DMS153 (cell line): ENCODE measurements at regions not wholly inside any gene's neighbourhood (a gene's known extent, or its start where the extent isn't known, plus 50 kb on each side); places are given as distances from the start of the nearest gene placed in this dataset.

Experiments
- DNase-seq: peaks from one replicate; lab custom pipeline; 2025; lab: John Stamatoyannopoulos, UW

DNA sequence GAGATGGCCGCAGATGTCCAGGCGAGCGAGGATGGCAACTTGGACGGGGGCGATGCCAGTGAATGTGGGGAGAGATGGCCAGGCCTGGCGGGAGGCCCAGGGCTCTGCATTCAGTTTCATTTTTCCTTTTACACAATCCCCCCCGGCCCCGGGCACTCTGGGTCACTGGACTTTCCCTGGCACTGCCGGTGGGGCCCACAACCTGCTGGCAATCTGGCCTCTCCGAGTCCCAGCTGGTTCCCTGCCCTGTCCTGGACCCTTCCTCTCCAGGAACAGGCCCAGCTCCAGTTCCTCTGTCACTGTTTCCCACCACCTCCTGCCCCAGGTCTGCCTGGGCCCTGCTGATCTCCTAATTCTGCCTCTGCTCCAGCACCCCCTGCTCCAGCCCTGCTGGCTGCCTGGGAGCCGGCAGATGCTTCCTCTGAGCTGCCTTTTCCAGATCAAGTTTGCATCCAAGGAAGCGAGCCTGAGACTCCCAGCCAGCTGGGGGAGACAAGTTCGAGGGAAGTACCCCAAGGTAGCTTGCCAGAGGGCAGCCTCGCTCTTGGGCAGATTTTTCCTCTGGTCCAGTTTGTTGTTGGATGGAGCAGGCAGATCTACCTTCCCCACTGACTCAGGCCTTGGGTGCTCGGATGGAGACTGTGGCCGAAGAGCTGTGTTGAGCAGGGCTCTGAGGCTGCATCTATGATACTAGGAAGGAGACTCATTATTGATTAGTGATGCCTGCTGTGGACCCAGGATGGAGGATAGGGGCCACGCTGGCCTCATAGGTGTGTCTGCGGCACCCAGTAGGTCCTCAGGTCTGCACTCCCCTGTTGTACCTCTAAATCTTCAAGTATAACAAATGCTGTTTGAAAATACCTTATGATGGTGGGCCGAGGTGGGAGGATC, 83.2 kb downstream of the CEBPB start:
- DNase-seq, result no peak

DNA sequence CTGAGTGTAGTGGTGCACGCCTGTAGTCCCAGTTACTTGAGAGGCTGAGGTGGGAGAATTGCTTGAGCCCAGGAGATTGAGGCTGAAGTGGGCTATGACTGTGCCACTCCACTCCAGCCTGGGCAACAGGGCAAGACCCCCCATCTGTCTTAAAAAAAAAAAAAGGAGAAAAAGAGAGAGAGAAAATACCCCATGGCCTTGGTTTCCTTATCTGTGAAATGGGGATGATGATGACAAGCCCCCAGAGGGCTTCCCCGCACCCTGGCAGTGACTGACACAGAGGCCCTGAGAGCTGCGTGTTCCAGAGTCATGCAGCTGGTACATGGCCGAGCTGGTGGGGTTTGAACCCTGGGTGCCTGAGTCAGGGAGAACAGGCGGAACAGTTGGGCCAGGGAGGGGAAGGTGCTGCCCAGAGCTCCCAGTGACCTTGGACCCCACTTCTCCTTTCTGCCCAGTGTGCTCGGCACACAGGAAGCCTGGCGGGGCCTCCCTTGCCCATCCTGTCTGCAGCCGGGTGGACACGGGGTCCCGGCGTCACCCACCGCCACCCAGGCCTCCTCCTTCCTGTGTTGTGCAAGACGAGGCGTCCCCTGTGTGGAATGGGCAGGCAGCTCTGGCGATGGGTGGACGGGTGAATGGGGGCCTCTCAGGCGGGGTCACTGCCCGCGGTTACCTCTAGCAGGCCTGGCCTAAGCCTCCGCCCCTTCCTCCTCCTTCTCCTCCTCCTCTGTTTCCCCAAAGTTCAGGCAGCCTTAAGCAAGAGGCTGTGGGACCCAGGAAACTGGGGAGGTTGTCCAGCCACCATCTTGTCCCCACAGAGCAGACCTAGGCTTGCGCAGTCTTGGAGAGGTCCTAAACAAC, 84.2 kb downstream of the CEBPB start:
- no peak for DNase-seq

DNA sequence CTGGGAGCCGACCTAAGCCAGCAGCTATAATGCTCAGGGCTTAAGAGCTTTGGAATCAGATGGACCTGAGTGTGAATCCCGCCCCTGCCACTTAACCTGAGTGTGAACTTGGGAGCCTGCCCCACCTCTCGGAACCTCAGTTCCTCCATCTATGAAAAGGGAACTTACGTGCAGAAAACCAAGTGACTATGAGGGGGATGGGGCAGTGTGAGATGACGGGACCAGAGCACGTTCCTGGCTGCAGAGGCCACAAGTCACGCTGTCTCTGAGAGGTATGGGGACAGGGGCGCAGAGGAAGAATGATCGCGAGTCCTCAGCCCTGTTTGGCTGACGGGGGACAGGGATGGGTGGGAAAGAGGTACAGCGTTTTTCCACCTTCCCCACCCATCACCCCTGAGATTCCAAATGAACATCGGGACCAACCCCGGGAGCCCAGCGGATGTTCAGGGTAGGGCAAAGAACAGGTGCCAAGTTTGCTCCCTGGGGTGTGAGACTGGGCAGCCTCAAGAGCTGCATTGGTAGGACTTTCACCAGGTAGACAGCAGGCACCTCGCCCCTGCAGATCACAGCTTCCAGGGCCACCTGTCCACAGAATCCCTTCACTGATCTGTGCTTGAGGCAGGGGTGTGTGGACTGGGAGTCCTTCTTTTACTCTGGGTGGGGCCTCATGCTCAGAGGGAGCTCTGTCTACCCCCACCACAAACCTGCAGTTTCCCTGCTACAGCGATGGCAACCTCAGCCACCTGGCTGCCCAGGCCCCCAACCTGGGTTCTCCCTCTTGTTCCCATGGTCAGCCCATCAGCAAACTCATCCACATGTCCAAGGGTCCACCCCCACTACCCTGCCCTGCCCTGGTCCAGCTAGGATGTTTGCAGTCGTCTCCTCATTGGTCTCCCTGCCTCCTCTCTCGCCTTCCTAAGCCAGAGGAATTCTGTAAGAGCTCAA, 85.8 kb downstream of the CEBPB start:
- DNase-seq, result no peak

DNA sequence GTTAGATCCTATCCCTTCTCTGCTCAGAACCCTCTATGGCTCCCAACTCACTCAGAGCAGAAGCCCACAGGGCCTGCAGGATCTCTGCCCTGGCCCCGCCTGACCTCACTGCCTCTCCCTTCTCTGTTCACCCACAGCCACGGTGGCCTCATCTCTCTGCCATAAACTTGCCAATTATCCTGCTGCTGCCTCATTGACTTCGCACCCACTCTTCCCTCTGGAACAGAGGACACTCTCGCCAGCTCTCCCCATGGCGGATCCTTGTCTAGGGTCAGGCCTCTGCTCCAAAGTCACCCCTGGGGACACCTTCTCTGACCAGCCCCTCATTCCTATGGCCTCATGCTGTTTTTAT, 86.4 kb downstream of the CEBPB start:
- DNase-seq, result no peak

DNA sequence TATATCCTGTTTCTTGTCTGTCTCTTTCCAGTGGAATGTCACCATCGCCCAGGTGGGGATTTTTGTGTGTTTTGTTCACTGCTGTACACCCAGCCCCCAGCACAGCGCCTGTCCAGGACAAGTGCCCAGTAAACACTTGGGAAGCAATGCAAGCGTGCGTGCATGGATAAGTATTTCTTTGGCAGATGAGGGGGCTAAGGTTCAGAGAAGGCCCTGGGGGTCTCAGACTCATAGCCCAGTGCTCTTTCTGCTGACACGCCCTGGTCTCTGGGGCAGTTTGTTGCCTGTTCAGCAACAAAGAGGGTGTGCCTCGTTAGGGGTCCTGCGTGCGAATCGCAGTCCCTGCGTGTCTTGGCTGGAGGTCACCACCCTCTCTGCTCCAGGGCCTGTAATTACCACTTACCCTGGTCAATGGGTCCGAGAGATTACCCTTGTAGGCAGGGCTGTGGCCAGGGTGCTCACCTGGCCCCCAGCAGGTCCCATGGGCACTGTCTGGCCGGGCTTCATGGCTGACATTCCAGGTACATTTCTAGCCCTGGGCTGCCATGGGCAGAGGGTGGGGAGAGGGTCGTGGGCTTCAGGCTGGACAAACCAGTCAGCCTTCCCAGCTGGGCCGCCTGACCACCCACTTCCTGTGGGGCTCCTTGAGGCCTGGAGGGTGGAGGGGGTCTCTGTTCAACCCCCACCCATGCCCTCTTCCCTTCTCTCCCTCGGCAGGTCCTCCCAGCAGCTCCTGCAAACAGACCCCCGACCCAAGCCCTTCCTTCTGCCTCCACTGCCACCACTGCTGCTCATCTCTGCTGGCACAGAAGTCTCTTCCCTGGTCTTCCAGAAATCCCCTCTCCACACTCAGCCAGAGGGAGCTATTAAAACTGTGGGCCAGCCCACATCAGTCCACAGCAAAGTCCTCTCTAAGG, 87.1 kb downstream of the CEBPB start:
- no peak for DNase-seq

DNA sequence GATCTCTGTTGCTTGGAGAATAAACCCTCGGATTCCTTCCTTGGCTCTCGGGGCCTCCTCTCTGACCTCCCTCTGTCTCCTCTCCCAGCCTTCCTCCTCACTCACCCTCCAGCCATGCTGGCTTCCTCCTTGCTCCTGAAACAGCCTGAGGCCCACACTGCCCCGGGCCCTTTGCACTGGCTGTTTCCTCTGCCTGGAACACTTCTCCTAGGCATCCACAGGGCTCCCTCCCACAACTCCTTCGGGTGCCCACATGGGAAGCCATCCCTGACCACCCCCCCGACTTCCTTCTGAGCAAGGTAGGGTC, 87.7 kb downstream of the CEBPB start:
- DNase-seq, result no peak

DNA sequence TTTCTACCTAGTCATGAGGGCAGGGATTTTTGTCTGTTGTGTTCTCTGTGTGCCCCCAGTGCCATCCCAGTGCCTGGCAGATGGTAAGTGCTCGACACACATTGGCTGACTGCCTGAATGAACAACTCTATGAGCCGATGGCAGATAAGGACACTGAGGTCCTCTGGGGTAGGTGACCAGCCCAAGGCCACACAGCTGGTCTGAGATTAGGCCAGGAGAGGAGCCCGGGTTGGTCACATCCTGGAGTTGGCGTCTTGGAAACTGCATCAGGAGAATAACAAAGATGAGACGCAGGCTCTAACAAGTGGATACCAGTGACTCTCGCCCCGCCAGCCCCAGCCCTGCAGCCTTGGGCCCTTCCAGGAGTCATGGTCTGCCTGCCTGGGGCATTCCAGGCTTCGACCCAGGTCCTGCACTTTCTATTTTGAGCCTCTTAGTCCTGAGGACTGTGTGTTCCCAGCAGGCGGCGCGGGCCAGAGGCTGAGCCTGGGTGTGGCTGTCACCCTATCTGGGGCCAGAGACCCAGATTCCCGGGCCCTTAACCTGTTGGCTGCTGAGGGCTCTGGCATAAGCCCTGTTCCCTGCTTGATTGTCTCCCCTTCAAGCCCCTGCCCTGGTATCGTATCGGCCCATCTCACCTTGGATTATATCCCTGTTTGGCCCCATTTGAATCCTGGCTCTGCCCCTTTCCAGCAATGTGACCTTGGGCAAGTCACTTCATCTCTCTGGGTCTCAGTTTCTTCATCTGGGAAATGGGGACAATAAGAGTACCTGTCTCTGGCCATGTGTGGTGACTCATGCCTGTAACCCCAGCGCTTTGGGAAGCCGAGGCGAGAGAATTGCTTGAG, 88.3 kb downstream of the CEBPB start:
- no peak for DNase-seq

DNA sequence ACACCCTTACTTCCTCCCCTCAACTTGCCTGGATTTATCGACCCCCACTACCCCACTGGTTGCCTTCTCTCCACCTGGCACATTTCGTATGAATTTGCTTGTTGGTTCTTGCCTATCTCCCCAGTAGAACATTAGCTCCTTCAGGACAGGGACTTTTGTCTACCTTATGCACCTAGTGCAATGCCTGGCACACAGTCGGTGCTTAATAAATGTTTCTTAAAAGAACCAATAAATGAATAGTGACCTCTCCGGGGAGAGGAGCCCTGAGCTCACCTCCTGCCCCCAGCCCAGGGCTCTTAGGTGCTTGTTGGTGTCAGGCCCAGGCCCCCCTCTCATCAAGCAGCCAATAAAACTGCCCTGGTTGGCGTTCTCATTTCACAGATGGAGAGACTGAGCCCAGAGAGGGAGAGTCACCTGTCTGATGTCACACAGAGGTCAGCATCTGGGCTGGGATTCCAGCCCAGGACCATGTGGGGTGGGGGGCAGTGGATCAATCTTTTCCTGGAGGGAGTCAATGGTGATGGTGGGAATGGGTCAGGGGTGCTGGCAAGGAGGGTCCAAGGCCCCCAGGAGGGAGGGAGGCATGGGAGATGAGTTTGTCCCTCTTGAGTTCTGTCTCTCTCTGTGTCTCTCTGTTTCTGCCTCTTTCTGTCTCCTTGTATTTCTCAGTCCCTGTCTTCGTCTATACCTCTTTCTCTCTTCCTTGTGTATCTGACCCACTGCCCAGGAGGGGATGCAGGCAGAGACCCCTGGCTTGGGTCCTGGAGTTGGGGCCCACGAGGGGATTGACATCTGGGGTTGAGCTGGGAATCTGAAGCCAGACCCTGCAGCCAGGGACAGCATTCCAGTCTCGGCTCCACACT, 89.6 kb downstream of the CEBPB start:
- no peak for DNase-seq

DNA sequence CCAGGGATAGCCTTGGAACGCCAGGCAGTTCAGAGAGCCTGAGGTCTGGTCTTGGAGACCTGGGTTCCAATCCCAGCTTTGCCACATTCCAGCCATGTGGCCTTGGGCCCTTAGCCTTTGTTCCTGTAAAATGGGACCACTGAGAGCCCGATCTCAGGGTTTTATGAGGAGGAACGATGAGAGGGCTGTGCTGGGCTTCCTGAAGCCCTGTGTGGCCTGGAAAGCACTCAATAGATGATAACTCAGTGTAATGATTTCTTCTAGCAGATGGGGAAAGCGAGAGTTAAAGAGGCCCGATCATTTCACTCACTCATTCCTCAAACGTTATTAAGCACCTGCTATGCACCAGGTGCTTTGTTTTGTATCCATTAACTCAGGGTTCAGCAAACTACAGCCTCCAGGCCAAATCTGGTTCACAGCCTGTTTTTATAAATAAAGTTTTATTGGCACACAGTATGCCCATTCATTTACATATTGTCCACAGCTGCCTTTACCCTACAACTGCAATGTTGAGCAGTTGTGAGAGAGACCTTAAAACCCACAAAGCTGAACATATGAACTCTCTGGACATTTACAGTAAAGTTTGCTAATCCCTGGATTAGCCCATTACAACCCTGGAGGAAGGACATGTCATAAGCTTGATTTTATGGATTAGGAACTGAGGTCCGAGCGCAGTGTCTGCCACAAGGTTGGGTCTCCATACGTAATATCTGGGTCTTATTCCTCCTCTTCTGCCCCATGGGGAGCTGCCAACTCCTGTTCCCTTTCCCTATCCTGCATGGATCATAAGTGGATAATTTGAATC, 90.4 kb downstream of the CEBPB start:
- DNase-seq, result no peak

DNA sequence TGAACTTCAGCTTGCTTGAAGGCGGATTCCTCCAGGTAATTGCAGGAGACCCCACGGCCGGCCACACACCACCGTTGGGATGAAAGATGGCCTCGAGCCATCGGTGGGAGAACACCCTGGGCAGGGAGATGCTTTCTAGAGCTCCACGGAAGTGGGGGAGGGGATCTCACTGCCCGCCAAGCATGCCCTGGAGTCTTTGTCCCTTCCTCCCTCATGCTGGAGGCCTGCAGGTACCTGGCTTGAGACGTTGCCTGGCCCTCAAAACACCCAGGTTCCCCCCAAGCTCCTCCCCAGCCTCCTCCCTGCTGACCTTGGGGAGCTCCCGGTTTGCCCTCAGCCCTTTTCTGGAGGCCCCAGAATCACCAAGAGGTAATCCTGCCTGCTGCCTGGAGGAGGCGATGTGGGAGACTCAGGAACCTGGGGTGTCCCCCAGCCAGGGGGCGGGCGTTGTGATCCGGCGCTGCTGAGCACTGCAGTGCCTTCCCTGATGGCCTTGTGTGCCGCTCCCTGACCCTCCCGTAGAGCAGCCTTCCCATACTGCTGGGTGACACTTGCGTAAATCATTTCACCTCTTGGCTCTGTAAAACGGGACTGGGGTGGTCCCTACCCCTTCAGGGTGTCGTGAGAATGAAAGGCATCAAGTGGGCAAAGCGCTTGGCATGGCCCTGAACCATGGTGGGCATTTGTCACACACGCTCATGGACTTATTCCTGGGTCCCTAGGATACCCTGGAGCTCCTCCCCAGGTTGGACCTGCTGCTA, 91.4 kb downstream of the CEBPB start:
- DNase-seq, result no peak

DNA sequence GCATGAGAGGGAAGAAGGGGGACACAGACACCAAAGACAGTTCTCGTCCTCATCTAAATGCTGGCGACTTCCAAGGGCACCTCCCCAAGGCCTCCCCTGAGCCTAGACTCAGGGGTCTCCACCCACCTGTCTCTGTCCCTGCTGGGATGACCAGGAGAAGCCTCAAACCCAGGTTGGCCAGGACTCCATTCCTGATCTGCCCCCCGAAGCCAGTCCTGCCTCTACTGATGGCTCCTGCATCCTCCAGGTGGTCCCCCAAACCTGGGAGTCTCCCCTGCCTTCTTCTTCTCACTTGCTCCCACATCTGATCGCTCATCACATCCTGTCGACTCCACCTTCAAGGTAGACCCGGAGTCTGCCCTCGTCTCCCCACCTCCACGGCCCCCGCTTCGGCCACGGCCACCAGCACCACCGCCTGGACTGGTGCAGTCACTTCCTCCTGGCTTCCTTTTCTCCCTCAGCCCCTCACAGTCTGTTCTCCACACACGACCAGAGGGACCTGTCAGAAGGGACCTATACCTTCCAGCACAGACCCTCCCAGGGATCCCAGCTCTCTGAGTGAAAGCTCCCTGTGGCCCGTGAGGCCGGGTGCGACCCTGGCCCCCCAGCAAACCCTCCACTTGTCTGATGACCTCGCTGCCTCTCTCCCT, 92.1 kb downstream of the CEBPB start:
- no peak for DNase-seq

DNA sequence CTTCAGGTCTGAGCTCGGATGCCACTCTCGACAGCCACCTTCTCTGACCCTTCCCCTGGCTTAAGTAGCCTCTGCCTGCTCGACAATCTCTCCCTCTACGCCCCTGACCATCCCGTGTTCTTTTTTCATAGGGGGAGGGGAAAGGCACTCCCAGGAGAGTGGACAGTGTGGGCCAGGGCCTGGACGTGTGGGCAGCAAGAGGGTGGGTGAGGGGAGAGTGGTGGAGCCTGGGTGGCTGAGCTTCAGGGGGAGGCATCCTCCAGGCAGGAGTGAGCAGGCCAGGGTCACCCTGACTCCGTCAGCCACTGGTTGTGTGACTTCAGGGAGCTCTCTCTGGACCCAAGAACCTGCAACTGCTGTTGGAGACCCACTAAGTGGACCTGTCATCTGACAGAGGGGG, 92.7 kb downstream of the CEBPB start:
- DNase-seq, result no peak

DNA sequence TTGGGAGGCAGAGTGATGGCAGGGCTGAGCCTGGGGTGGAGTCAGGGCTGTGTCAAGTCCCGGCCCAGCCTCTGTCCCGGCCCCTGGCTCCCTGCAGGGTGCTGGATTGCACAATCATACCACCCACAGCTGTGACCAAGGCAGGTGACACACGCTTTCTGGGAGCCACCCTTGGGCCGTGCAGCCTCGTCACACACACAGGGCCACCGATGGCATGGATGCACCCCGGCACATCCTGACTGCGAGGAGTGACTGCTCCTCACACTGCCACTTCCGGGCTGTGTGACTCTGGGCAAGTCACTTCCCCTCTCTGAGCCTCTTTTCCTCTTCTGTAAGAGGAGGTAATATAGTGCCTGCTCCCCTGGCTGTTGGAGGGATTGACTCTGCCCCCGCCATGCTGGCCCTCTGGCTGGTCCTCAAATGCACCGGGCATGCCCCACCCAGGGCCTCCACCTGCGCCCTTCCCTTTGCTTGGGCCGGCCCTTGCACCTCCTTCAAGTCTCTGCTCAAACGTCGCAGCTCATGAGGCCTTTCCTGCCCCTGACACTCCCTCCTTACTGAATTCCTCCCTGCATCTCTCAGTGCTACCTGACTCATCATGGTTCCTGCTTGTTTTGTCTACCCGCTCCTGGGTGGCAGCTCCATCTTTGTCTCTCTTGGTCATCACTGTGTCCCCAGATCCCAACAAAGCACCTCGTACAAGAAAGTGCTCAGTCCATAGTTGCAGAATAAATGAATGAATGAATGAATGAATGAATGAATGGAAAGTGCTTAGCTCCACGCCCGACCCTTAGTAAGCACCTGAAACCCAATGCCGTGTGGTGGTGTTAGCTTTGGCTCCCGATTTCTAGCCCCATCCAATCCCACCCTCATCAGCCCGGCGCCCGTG, 93.5 kb downstream of the CEBPB start:
- DNase-seq, result no peak

DNA sequence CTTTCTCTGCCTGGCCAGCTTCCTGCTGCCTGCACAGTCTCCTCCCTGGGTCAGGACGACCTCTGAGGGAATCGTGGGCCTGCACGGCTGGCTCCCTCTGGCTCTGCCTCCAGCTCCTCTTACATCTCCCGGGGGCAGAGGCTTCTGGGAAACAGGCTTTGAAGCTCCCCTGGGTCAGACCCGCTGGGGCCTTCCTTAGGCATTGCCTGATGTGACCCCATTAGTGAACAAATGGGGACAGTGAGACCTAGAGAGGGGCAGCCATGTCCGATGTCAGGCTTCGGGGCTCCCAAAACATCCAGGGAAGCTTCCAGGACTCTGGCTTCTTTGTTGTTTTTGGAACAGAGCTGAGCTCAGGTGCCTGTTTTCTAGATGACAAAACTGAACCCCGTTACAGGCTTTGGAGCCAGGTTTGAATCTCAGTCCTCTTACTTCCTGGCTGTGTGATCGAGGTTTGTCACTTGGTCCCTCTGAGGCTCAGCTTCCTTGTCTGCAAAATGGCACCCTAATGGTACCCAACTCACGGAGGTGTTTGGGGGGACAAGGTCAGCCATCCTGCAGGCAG, 94.3 kb downstream of the CEBPB start:
- no peak for DNase-seq

DNA sequence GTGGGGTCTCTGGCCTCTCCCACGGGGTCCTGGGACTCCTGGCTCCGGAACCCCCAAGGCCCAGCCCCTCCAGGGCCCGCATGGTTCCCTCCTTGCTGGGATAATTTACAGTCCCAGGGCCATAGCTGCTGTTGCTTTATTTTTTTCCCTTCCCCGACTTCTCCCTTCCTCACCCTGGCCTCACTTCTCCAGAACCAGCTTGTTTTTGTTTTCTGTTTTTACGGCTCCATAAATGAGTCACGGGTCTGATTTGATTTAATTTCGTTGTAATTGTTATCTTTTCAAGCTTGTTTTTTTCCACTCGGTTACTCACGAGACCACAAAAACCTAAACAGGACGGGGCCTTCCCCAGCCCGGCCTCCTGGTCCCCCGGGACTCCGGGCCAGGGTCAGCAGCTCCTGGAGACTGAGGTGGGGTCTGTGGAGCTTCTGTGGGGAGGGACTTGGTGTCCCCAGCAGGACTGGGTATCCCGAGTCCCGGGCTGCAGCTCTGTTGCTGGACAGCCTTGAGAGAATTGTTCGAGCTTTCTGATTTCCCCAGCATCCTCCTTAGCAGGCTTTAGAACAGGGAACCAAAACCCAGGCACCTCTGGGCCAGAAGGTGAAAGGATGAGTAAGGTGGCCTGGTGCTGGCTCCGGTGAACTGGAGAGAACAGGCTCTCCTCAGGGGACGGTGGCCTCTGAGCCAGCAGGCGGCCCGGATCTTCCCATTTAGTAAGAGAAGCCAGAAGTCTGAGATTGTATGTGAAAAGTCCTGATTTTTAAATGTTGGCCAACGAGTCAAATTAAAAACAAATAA, 94.9 kb downstream of the CEBPB start:
- DNase-seq, result no peak
